ENCODE measurements at regions not wholly inside any gene's neighbourhood (a gene's known extent, or its start where the extent isn't known, plus 50 kb on each side); places are given as distances from the start of the nearest gene placed in this dataset.
"Not testable (repeated sequence)": the region's sequence is repeated elsewhere in the genome, so short reads cannot be mapped to it uniquely, and the experiment has no call there.

- Histone ChIP-seq H3K4me1 (replicated peaks in 1 of 2) (no peaks in the 10 kb centered on the region), H3K27ac (no peak overlapping the region), H3K4me3 (no peak overlapping the region)
- in situ Hi-C loops (cut with MboI; ENCODE audit: low pct_unique_long_range_greater_than_20kb in 2 of 9, low sequenced_read_pairs in 9 of 9, unreplicated experiment in 9 of 9) = no loop called here
- WGBS, 10 experiments = 0 to 88% (median 50%) methylated on average over 1 to 5 of the region's 7 CpGs; no CpG with 5 or more reads in 5 of the 10 experiments
- no peak for ATAC-seq (replicated peaks in 6 of 8)
Measured at GRCh38 chr7:142511801-142512200, 237.5 kb upstream of the PRSS1 start.

- Histone ChIP-seq H3K4me3 (no peak overlapping the region), H3K27ac (no peak overlapping the region), H3K4me1 (replicated peaks in 1 of 2) (no peaks in the 10 kb centered on the region)
- 17 to 50% (median 37%) methylated on average over 1 to 2 of the region's 3 CpGs; no CpG with 5 or more reads in 7 of the 10 experiments for WGBS, 10 experiments
- in situ Hi-C loops (cut with MboI; ENCODE audit: low pct_unique_long_range_greater_than_20kb in 2 of 9, low sequenced_read_pairs in 9 of 9, unreplicated experiment in 9 of 9) = no loop called here
- ATAC-seq (replicated peaks in 6 of 8) = peak in 5 of 8 experiments; percentile 85 to 90 (median 88)
Measured at GRCh38 chr7:142511374-142511773, 237.9 kb upstream of the PRSS1 start.

- not testable (repeated sequence) for ATAC-seq (replicated peaks in 6 of 8)
- WGBS, 10 experiments = 0 to 100% (median 54%) methylated on average over 2 to 3 of the region's 3 CpGs; no CpG with 5 or more reads in 2 of the 10 experiments
Measured at GRCh38 chr7:142509235-142509634, 240.0 kb upstream of the PRSS1 start.

GRCh38 chr7:142508251-142508650, 241.0 kb upstream of the PRSS1 start:
- no peaks in the 10 kb centered on the region for H3K4me1 ChIP-seq (replicated peaks in 1 of 2)
- in situ Hi-C loops (cut with MboI; ENCODE audit: low pct_unique_long_range_greater_than_20kb in 2 of 9, low sequenced_read_pairs in 9 of 9, unreplicated experiment in 9 of 9) = no loop called here
- H3K4me3 ChIP-seq = no peak overlapping the region
- H3K27ac ChIP-seq = no peak overlapping the region
- peak in 3 of 8 experiments; percentile 13 to 84 (median 67) for ATAC-seq (replicated peaks in 6 of 8)
- 20 to 100% (median 65%) methylated on average over 1 to 2 of the region's 4 CpGs; no CpG with 5 or more reads in 4 of the 10 experiments for WGBS, 10 experiments

More at GRCh38 chr7:142509235-142509634, 240.0 kb upstream of the PRSS1 start:
- H3K4me3 ChIP-seq; H3K27ac ChIP-seq; in situ Hi-C loops (cut with MboI; ENCODE audit: low pct_unique_long_range_greater_than_20kb in 2 of 9, low sequenced_read_pairs in 9 of 9, unreplicated experiment in 9 of 9); H3K4me1 ChIP-seq (replicated peaks in 1 of 2): not testable (repeated sequence)

GRCh38 chr7:142507799-142508198, 241.5 kb upstream of the PRSS1 start:
- no peak overlapping the region for H3K4me3 ChIP-seq
- no peak for ATAC-seq (replicated peaks in 6 of 8)
- in situ Hi-C loops (cut with MboI; ENCODE audit: low pct_unique_long_range_greater_than_20kb in 2 of 9, low sequenced_read_pairs in 9 of 9, unreplicated experiment in 9 of 9) = no loop called here
- no peaks in the 10 kb centered on the region for H3K4me1 ChIP-seq (replicated peaks in 1 of 2)
- no peak overlapping the region for H3K27ac ChIP-seq
- 17 to 100% (median 100%) methylated on average over 1 to 4 of the region's 5 CpGs; no CpG with 5 or more reads in 7 of the 10 experiments for WGBS, 10 experiments

GRCh38 chr7:142507066-142507465, 242.2 kb upstream of the PRSS1 start:
- in situ Hi-C loops (cut with MboI; ENCODE audit: low pct_unique_long_range_greater_than_20kb in 2 of 9, low sequenced_read_pairs in 9 of 9, unreplicated experiment in 9 of 9); H3K4me3 ChIP-seq; H3K27ac ChIP-seq; H3K4me1 ChIP-seq (replicated peaks in 1 of 2): not testable (repeated sequence)
- ATAC-seq (replicated peaks in 6 of 8) = peak in 2 of 8 experiments; percentile 12 to 13
- WGBS, 10 experiments = 35 to 71% (median 55%) methylated on average over 3 to 5 of the region's 5 CpGs; no CpG with 5 or more reads in 7 of the 10 experiments

GRCh38 chr7:142506601-142507000, 242.7 kb upstream of the PRSS1 start:
- in situ Hi-C loops (cut with MboI; ENCODE audit: low pct_unique_long_range_greater_than_20kb in 2 of 9, low sequenced_read_pairs in 9 of 9, unreplicated experiment in 9 of 9) = no loop called here
- Histone ChIP-seq H3K4me3 (no peak overlapping the region), H3K4me1 (replicated peaks in 1 of 2) (no peaks in the 10 kb centered on the region), H3K27ac (no peak overlapping the region)
- no peak for ATAC-seq (replicated peaks in 6 of 8)
- 0 to 100% (median 70%) methylated on average over 1 to 3 of the region's 3 CpGs; no CpG with 5 or more reads in 1 of the 10 experiments for WGBS, 10 experiments

GRCh38 chr7:142503949-142504348, 245.3 kb upstream of the PRSS1 start:
- H3K27ac ChIP-seq; H3K4me3 ChIP-seq; in situ Hi-C loops (cut with MboI; ENCODE audit: low pct_unique_long_range_greater_than_20kb in 2 of 9, low sequenced_read_pairs in 9 of 9, unreplicated experiment in 9 of 9); H3K4me1 ChIP-seq (replicated peaks in 1 of 2): not testable (repeated sequence)
- WGBS, 10 experiments = 0 to 100% (median 60%) methylated on average over 1 to 4 of the region's 8 CpGs; no CpG with 5 or more reads in 5 of the 10 experiments
- ATAC-seq (replicated peaks in 6 of 8) = peak in 3 of 8 experiments; percentile 17 to 54 (median 34)

- no peak overlapping the region for H3K27ac ChIP-seq
- ATAC-seq (replicated peaks in 6 of 8) = no peak
- in situ Hi-C loops (cut with MboI; ENCODE audit: low pct_unique_long_range_greater_than_20kb in 2 of 9, low sequenced_read_pairs in 9 of 9, unreplicated experiment in 9 of 9) = no loop called here
- H3K4me3 ChIP-seq = no peak overlapping the region
- WGBS, 10 experiments = 40 to 93% (median 72%) methylated on average over 1 to 4 of the region's 6 CpGs; no CpG with 5 or more reads in 4 of the 10 experiments
- H3K4me1 ChIP-seq (replicated peaks in 1 of 2) = no peaks in the 10 kb centered on the region
Measured at GRCh38 chr7:142503036-142503435, 245.2 kb upstream of the PRSS58 start.

GRCh38 chr7:142501434-142501833, 243.6 kb upstream of the PRSS58 start:
- no peak overlapping the region for H3K4me3 ChIP-seq
- no peak overlapping the region for H3K27ac ChIP-seq
- in situ Hi-C loops (cut with MboI; ENCODE audit: low pct_unique_long_range_greater_than_20kb in 2 of 9, low sequenced_read_pairs in 9 of 9, unreplicated experiment in 9 of 9) = no loop called here
- no peaks in the 10 kb centered on the region for H3K4me1 ChIP-seq (replicated peaks in 1 of 2)
- no peak for ATAC-seq (replicated peaks in 6 of 8)
- 0 to 83% (median 40%) methylated on average over 1 of the region's 1 CpG; no CpG with 5 or more reads in 1 of the 10 experiments for WGBS, 10 experiments

GRCh38 chr7:142500366-142500765, 242.5 kb upstream of the PRSS58 start:
- Histone ChIP-seq H3K27ac (no peak overlapping the region), H3K4me1 (replicated peaks in 1 of 2) (no peaks in the 10 kb centered on the region), H3K4me3 (no peak overlapping the region)
- in situ Hi-C loops (cut with MboI; ENCODE audit: low pct_unique_long_range_greater_than_20kb in 2 of 9, low sequenced_read_pairs in 9 of 9, unreplicated experiment in 9 of 9) = no loop called here
- 40 to 55% methylated on average over 2 to 4 of the region's 4 CpGs; no CpG with 5 or more reads in 8 of the 10 experiments for WGBS, 10 experiments
- ATAC-seq (replicated peaks in 6 of 8) = peak in 2 of 8 experiments; percentile 19 to 30

GRCh38 chr7:142499635-142500034, 241.8 kb upstream of the PRSS58 start:
- ATAC-seq (replicated peaks in 6 of 8) = no peak
- WGBS, 10 experiments = 40 to 72% (median 68%) methylated on average over 1 to 3 of the region's 4 CpGs; no CpG with 5 or more reads in 6 of the 10 experiments
- in situ Hi-C loops (cut with MboI; ENCODE audit: low pct_unique_long_range_greater_than_20kb in 2 of 9, low sequenced_read_pairs in 9 of 9, unreplicated experiment in 9 of 9) = no loop called here
- no peak overlapping the region for H3K4me3 ChIP-seq
- H3K4me1 ChIP-seq (replicated peaks in 1 of 2) = no peaks in the 10 kb centered on the region
- no peak overlapping the region for H3K27ac ChIP-seq

- no peak for ATAC-seq (replicated peaks in 6 of 8)
- no peak overlapping the region for H3K4me3 ChIP-seq
- no peak overlapping the region for H3K27ac ChIP-seq
- in situ Hi-C loops (cut with MboI; ENCODE audit: low pct_unique_long_range_greater_than_20kb in 2 of 9, low sequenced_read_pairs in 9 of 9, unreplicated experiment in 9 of 9) = no loop called here
- WGBS, 10 experiments = 0 to 100% (median 60%) methylated on average over 1 of the region's 1 CpG; no CpG with 5 or more reads in 1 of the 10 experiments
- H3K4me1 ChIP-seq (replicated peaks in 1 of 2) = no peaks in the 10 kb centered on the region
Measured at GRCh38 chr7:142498364-142498763, 240.5 kb upstream of the PRSS58 start.

GRCh38 chr7:142496545-142496991, 238.7 kb upstream of the PRSS58 start:
- Histone ChIP-seq H3K4me3 (no peak overlapping the region), H3K27ac (no peak overlapping the region), H3K4me1 (replicated peaks in 1 of 2) (no peaks in the 10 kb centered on the region)
- peak in 4 of 8 experiments; percentile 42 to 85 (median 74) for ATAC-seq (replicated peaks in 6 of 8)
- WGBS, 10 experiments = 0 to 47% (median 2%) methylated on average over 1 to 6 of the region's 8 CpGs; no CpG with 5 or more reads in 1 of the 10 experiments
- in situ Hi-C loops (cut with MboI; ENCODE audit: low pct_unique_long_range_greater_than_20kb in 2 of 9, low sequenced_read_pairs in 9 of 9, unreplicated experiment in 9 of 9) = no loop called here

All from motor neuron (in vitro differentiated cells).